Head of caudate nucleus (tissue), 42 donors: ENCODE measurements at regions not wholly inside any gene's neighbourhood (a gene's known extent, or its start where the extent isn't known, plus 50 kb on each side); places are given as distances from the start of the nearest gene placed in this dataset.

ENCODE experiments used
- DNase-seq, 42 donors: peaks; one replicate each; pipeline versions ENCODE4 v3.0.0 to v3.0.0-alpha.2; 2020 to 2021; ENCODE audit warnings: mixed read lengths in 7 of 42
- intact Hi-C: fragments of 100-400 bp; cut with DNase I; formaldehyde crosslinking; loops from one replicate; pipeline ENCODE4 v1.15.0; 2022

DNA sequence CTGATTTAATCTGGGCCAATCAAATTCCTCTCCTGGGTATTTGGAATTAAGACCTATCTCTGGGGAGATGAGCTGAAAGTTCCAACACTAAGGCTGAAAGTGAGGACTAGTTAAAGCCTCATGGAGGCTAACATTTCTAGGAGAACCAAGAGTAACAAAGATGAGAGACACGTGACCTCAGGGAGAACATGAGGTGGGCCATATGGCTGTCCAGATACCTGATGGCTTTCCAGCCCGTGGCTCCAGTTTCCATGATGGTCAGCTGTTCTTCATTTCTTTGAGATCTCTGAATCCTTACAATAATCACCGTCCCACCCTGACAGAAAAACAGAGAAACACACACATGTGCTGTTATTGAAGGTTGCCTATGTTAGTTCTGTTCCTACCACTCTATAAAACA, 66.1 kb downstream of the LEPR start:
- intact Hi-C loops: no loop called here
- DNase-seq: no peak

DNA sequence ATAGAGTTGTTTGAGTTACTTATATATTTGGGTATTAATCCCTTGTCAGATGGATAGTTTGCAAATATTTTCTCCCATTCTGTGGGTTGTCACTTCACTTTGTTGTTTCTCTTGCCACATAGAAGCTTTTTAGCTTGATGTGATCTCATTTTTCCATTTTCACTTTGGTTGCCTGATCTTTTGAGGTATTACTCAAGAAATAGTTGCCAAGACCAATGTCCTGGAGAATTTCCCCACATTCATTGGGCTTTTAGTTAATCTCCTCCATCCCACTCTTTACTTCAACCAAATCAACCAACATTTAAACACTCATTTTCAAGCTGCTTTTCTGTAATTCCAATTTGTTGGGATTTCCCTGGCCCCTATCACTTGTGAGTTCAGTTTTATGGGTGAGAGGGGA, 69.0 kb downstream of the LEPR start:
- intact Hi-C loops: no loop called here
- no peak for DNase-seq

DNA sequence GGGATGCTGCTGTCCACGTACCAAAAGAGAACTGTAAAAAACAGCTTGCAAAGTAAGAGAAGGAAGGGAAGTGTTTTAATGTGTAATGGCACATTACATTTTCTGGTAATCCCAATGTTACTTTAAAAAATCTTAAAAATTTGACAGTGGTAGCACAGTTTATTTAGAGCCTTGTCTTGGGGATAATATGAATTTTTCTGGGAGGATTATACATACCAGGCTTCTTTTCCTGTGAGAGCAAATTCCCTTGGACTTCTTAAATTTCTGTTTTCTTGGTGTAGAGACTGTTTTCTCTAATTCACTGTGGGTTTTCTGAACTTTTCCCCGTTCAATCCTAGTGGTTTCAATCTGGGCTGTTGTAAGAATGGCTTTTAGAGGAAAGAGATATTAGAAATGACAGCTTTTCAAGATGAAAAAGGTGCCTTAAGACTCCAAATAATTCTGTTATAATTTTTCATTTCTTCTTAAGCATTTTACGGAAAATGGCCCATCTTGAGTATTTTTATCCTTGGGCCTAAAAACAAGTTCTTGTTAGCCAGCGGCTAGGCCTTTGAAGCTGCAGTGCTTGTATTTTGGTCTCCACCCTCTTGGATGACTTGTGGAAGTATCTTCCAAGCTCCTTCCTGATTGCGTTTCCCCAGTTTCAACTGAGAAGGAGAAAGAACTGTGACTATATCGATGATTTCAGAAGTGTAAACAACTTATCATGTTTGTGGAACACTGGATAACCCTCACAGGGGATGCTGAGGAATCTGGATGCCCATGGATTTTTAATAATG, 70.0 kb downstream of the LEPR start:
- intact Hi-C loops: no loop called here

DNA sequence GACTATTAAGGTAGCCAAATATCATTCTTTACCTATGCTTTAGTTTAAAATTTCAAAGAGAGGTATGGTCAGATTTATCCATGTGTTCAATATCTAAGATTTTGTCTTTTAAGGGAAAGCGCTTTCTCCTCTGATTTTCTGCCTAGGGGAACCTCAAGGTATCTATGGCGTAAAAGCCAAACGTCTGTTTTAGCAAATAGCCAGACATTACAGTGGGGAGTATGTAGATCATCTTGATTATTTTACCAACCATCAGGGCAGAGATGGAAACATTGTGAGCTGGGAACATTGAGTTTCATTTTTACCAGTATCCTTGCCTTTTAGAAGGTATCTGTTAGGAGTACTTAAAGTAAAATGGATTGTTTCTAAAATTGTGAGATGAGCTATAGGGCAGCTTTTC, 71.0 kb downstream of the LEPR start:
- no peak for DNase-seq
- intact Hi-C loops: no loop called here

More for the DNA sequence above, 70.0 kb downstream of the LEPR start:
- DNase-seq: no peak

DNA sequence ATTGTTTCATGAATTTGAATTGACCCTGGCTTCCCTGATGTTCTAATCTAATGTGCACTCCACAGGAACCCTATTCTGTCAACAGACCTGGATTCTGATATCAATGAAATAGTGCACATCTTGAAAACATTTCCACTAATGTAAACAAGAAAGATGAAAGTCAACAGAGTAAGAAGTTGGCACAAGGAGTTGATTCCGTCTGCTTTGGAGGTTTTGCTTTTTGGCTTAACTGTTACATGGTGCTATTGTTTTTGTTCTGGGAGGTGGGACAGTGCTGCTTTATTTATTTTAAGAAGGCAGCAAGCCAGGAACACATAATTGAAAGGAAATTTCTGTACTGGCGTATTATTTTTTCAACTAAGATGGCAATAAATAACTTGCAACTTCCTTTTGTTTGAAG, 73.3 kb downstream of the LEPR start:
- DNase-seq: no peak
- intact Hi-C loops: no loop called here

DNA sequence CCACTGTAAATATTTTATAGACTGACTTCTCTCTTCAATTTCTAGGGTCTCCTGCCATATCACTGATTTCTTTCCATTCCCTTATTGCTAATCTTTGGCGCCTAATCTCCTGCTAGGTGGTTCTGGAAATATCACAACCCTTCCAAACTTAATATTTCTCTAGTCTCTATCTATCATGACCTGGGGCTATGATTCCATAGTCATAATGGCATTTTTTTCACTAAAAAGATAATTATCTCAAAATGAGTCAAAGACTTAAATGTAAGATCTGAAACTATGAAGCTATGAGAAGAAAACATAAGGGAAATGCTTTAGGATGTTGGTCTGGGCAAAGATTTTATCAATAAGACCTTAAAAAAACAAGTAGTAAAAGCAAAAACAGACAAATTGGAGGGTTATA, 74.2 kb downstream of the LEPR start:
- DNase-seq: no peak
- intact Hi-C loops: no loop called here

DNA sequence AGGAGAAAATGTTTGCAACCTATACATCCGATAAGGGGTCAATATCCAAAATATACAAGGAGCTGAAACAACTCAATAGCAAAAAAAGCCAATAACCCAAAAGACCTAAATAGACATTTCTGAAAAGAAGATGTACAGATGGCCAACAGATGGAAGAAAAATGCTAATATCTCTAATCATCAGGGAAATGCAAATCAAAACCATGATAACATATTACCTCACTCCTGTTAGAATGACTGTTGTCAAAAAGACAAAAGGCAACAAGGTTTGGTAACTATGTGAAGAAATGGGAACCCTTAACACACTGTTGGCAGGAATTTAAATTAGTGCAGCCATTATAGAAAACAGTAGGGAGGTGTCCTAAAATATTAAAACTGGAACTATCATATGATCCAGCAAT, 74.7 kb downstream of the LEPR start:
- intact Hi-C loops: no loop called here
- DNase-seq: no peak

DNA sequence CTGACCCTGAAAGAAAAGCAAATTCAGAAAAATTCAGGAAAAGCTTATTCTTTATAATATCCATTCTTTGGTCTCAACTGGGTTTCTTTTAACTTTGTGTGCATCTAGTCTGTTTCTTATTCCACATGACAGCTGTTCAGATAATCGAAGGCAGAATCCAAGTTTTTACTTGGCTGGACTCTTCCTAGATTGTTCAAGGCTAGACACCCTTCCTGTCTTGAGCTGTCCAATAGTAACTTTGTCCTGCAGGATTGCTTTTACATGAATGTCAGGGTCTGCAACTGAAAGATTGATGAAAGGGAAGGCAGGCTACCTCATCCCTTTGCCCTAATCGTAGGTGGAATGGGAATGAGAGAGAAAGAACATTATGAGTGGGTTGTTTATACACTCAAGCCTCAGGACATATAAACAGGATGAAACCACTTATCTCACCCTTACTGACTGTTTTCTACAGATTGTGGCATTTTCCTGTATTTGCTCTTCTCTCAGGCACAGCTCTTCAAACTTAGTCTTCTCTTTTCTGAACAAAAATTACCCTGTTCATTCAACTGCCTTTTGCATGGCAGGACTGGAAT, 76.9 kb downstream of the LEPR start:
- no peak for DNase-seq
- intact Hi-C loops: no loop called here

DNA sequence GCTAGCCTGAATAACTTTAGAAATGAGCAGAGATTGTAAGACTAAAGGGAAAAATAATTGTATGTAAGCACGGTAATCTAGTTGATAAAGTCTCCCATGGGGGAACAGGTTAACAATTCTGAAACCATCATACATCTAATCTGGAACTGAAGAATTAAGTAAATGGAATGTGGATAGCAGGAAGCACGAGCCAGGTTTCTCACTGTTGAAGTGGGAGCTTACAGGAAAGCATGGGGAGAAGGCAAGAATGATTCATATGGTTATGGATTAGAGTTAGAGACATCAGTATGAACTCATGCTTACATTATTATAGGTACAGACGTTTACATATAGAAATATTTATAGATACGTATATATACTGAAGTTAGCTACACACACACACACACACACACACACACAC, 83.0 kb downstream of the LEPR start:
- intact Hi-C loops: no loop called here
- DNase-seq: no peak

DNA sequence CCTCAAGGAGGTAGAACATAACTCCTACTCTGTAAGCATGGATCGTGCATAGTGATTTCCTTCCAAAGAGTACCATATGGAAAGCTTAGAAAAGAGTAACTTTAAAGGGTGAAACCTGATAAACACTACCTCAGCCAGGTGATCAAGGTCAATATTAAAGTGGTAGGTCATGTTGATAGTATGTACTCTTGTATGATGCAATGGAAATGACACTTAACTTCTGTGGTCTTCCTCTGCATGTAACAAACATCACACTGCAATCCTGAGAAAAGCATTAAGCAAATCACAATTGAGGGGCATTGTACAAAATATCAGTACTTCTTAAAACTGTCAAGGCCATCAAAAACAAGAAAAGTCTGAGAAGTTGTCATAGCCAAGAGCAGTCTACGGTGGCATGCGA, 83.8 kb downstream of the LEPR start:
- no peak for DNase-seq
- intact Hi-C loops: no loop called here

DNA sequence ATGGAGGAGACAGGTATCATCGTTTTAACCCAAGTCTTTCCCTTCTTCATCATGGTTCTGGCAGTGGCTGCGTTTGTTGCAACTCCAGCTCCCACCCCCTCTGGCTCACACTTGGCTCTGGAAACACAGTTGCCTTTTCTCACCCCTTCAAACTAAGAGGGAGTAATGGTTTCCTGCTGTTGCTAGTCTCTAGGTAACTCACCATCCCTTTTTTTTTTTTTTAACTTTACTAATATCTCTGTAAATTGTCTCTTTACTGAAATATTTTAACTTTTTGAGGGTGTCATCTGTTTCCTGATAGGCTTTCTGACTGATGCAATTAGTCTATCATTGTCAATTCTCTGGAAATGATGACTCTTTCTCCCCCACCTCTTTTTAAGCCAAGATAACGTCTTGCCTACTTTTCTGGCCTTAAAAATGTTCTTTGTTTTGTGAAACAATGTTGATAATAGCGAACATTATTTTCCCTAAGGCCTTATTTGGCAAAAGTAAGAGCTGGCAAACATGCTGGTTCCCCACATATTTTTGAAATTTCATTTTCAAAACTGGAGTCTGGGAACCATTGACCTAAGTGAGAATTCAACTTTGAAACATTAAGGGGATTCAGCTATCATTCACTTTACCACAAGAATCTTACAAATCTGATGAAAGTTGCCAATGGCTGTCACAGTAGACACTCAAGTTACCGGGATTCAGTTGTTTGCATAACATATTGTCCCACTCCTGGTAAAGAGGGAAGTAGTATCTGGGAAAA, 85.3 kb downstream of the LEPR start:
- intact Hi-C loops: no loop called here
- no peak for DNase-seq

DNA sequence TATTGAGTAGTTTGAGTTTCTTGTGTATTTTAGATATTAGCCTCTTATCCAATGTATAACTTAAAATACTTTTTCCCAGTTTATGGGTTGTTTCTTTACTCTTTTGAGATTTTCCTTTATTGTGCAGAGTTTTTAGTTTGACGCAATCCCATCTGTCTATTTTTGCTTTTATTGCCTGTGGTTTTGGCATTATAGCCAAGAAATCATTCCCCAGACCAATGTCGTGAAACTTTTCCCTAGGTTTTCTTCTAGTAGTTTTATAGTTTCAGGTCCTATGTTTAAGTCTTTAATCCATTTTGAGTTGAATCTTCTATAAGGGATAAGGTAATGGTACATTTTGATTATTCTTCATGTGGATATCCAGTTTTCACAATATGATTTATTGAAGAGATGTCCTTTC, 87.6 kb downstream of the LEPR start:
- DNase-seq: no peak
- intact Hi-C loops: no loop called here

DNA sequence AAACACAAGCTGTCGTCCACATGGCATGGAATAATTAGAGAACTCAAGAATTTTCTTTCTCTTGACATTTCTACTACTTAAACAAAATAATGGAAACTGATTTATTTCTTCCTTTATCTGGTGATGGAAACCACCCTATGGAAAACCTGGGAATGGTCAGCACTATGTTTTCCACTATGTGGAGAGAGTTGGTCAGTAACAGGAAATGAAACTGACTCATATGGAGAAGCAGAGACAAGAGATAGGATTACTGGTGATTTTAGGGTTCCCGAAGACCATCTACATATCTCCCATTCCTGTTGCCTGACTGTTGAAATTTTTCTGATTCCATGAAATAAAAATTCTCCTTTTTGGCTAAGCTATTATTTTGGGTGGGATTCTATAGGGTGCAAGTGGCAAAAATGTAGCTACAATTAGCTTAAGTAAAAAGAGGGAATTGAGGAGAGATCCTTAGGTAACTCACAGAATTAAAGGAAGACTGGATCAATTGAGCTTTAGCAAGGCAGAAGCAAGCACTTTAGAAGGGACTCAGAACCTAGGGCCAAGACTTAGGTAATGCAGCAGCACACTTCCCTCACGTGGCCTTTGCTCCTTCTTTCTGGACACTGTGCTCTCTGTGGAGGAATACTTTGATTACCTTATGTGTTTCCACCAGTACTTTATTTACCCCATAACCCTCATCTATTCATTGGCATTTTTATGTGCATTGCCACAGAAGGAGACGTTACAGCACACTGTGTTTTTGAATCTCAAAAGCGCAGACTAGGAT, 89.6 kb downstream of the LEPR start:
- intact Hi-C loops: no loop called here
- DNase-seq: no peak

DNA sequence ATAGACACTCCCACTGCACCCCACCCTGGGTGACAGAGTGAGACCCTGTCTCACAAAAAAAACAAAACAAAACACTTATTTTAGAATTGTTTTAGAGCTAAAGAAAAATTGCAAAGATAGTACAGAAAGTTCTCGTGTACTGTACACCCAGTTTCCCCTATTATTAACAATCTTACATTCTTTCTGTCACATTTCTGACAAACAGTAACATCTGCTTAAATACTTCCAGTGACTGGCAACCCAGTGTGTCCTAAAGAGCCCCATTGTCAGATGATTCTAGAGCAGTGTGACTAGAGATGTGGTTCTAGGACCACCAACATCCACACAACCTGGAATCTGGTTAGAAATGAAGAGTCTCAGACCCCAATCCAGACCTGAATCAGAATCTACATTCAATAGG, 90.5 kb downstream of the LEPR start:
- intact Hi-C loops: no loop called here
- no peak for DNase-seq

DNA sequence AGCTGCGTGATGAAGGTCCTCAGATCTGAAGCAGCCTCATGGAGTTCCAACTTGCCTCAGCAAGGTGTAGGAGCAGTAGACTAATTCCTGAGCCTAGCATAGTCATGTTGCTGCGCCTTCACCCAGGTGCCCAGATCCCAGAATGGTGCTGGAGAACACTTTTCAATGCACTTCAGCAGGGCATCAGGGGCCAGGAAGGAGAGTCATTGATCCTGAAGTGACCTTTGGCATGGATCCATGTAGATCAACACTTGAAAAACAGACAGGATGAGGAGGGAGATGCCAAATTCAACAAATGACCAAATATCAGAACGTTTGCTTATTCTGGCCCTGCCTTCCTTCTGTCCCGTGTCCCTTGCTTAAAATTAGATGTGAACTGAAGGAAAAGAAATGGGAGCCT, 91.9 kb downstream of the LEPR start:
- intact Hi-C loops: no loop called here
- DNase-seq: no peak

DNA sequence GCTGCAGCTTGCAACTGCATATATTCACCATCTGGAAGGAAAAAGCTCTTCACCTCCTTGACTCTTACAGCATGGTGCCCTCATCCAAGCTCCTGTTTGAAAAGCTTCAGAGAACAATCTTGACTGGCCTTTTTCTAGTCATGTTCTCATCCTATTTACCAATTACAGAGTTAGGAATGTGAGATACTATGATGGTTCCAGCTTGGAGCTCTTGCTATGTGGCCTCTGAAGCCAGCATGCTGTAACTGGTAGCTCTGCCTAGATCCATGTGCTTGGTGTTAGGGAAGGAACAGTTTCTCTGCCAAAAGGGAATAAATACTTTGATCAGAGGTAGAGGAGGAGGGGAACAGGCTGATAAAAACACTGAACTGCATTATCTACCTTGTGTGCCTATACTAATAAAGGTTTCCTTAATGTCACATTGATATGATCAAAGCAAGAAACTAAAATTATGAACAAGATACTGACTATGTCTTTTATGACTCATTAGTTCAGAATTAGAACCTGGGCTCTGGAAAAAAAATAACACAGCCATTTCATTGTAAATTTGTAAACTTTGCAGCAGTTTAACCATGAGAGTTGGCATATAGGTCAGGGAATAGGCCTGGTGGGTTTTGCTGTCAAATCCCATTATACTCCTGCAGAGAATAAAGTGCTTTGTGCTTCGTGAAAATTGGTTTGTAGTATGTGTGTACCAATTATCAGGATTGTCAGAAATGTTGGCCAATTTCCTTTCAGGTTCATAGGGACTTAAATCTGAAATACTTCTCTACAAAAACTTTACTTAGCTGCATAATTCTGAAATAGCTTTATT, 92.7 kb downstream of the LEPR start:
- no peak for DNase-seq
- intact Hi-C loops: no loop called here

DNA sequence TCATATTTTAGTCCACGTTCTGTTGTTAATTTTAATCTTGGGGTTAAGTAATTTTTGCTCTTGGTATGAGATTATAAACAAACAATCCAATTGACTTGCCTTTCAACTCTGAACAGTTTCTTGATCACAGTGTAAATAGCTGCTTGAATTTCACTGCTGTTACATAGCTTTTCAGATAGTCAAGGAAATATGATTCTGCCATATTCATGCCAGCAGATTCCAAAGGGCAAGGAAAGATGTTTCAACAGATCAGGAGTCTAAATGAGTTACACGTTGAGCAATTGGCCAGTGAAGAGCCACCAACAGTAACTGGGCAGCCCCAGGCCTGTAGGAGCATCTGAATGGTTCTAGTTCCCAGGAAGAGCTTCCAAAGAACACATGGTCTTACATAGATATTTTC, 93.6 kb downstream of the LEPR start:
- no peak for DNase-seq
- intact Hi-C loops: no loop called here

DNA sequence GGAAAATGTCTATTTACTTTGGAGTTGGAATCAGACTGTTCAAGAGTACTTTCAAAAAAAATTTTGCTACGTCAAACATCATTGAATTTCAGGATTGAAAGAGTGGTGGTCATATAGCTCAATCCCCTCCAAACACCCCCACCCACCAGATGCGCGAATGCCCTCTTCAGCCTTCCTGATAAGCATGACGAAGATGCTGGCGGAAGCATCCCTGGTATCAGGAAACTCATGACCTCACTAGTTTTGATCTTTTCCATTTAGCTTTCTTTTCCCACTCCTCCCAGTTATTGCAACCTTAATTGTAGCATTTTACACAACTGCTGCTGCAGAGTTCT, 104.4 kb downstream of the LEPR start:
- DNase-seq: no peak
- intact Hi-C loops: no loop called here
